DND-41 (cell line): ENCODE measurements at regions not wholly inside any gene's neighbourhood (a gene's known extent, or its start where the extent isn't known, plus 50 kb on each side); places are given as distances from the start of the nearest gene placed in this dataset.

Experiments
- EZH2 ChIP-seq: IDR thresholded peaks from 3 replicates; pipeline ENCODE4 v1.6.1; 2012; ENCODE audit warnings: borderline replicate concordance, low read depth, mild to moderate bottlenecking, moderate library complexity, low read length, inconsistent platforms; ENCODE audit not compliant: severe bottlenecking
- TF ChIP-seq, protein P1 (sequence below): IDR thresholded peaks from 2 replicates; pipeline ENCODE4 v1.5.1; 2012; ENCODE audit warnings: borderline replicate concordance, low read length, moderate library complexity, mild to moderate bottlenecking; ENCODE audit not compliant: poor library complexity, severe bottlenecking; ENCODE audit errors: extremely low read depth

DNA sequence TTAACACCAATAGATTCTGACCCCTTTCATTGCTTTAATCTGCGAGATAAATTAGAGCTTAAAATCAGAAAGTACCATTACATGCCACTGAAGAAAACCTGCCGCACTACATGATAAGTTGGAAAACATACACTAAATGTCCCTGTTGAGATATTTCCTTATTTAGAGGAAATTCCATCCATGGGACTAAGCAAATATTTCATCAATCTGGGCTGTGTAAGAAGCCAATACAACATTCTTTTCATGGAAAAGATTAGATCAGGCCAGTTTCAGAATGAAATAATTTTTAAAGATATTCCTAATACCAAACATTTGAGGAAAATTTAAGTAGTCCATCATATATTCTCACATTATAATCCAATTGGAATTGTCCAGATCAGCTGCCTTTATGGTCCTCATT is 112.8 kb downstream of the LLPH start:
- TF ChIP-seq, protein P1, sequence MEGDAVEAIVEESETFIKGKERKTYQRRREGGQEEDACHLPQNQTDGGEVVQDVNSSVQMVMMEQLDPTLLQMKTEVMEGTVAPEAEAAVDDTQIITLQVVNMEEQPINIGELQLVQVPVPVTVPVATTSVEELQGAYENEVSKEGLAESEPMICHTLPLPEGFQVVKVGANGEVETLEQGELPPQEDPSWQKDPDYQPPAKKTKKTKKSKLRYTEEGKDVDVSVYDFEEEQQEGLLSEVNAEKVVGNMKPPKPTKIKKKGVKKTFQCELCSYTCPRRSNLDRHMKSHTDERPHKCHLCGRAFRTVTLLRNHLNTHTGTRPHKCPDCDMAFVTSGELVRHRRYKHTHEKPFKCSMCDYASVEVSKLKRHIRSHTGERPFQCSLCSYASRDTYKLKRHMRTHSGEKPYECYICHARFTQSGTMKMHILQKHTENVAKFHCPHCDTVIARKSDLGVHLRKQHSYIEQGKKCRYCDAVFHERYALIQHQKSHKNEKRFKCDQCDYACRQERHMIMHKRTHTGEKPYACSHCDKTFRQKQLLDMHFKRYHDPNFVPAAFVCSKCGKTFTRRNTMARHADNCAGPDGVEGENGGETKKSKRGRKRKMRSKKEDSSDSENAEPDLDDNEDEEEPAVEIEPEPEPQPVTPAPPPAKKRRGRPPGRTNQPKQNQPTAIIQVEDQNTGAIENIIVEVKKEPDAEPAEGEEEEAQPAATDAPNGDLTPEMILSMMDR: no peak
- no peak for TF ChIP-seq EZH2
